ENCODE measurements at regions not wholly inside any gene's neighbourhood (a gene's known extent, or its start where the extent isn't known, plus 50 kb on each side); places are given as distances from the start of the nearest gene placed in this dataset.

- Histone ChIP-seq H3K79me2 (ENCODE audit: low read depth) (no peaks in the 10 kb centered on the region), H3F3A (ENCODE audit: insufficient read depth, low read depth) (peaks cover 25% of the 10 kb centered on the region), H3K4me3 (no peak overlapping the region), H3K36me3 (ENCODE audit: low read depth) (no peaks in the 10 kb centered on the region), H4K20me1 (ENCODE audit: insufficient read depth) (no peaks in the 10 kb centered on the region), H3K4me1 (replicated peaks; ENCODE audit: insufficient read depth) (peaks cover 39% of the 10 kb centered on the region), H3K27ac (no peak overlapping the region), H3K9me3 (ENCODE audit: insufficient read depth, low read depth) (peaks cover 5% of the 10 kb centered on the region; the same call in 1 of the 2 replicates), H2AFZ (no peak overlapping the region), H3K9me2 (ENCODE audit: insufficient read depth) (no peaks in the 10 kb centered on the region), H3K27me3 (ENCODE audit: insufficient read depth, low read depth) (no peaks in the 10 kb centered on the region), H3K4me2 (no peak overlapping the region)
- TF ChIP-seq CTCF (conservative IDR thresholded peaks at IDR 0.05) (no peak), EZH2 (IDR thresholded peaks at IDR 0.05; ENCODE audit: low read depth) (no peak)
- ChIA-PET POLR2A (ENCODE audit: unreplicated experiment) (no interaction called here), CTCF (no interaction called here)
- no TSS peak for BruUV-seq (replicated peaks)
- no peak for DNase-seq
- intact Hi-C loops (cut with micrococcal nuclease; ENCODE audit: unreplicated experiment), result no loop called here
Measured at GRCh38 chr4:13990596-13991589, 363.4 kb upstream of the BOD1L1 start.

- H3K4me1 ChIP-seq (replicated peaks; ENCODE audit: insufficient read depth), result peaks cover 39% of the 10 kb centered on the region
- peaks cover 5% of the 10 kb centered on the region; the same call in 1 of the 2 replicates for H3K9me3 ChIP-seq (ENCODE audit: insufficient read depth, low read depth)
- POLR2A ChIA-PET (ENCODE audit: unreplicated experiment), result no interaction called here
- H3K27me3 ChIP-seq (ENCODE audit: insufficient read depth, low read depth), result no peaks in the 10 kb centered on the region
- no peaks in the 10 kb centered on the region for H3K9me2 ChIP-seq (ENCODE audit: insufficient read depth)
- H3K27ac ChIP-seq, result no peak overlapping the region
- H3K79me2 ChIP-seq (ENCODE audit: low read depth), result no peaks in the 10 kb centered on the region
- H2AFZ ChIP-seq, result no peak overlapping the region
- intact Hi-C loops (cut with micrococcal nuclease; ENCODE audit: unreplicated experiment), result no loop called here
- BruUV-seq (replicated peaks), result no TSS peak
- no peaks in the 10 kb centered on the region for H3K36me3 ChIP-seq (ENCODE audit: low read depth)
- DNase-seq, result no peak
- no peak overlapping the region for H3K4me2 ChIP-seq
- CTCF ChIA-PET, result no interaction called here
- H4K20me1 ChIP-seq (ENCODE audit: insufficient read depth), result no peaks in the 10 kb centered on the region
- peaks cover 25% of the 10 kb centered on the region for H3F3A ChIP-seq (ENCODE audit: insufficient read depth, low read depth)
- TF ChIP-seq EZH2 (IDR thresholded peaks at IDR 0.05; ENCODE audit: low read depth) (no peak), CTCF (conservative IDR thresholded peaks at IDR 0.05) (no peak)
- no peak overlapping the region for H3K4me3 ChIP-seq
Measured at GRCh38 chr4:13992041-13992440, 364.5 kb upstream of the BOD1L1 start.

GRCh38 chr4:13992975-13993520 lies 365.5 kb upstream of the BOD1L1 start:
- no peaks in the 10 kb centered on the region for H3K9me2 ChIP-seq (ENCODE audit: insufficient read depth)

More at GRCh38 chr4:13992975-13993520, 365.5 kb upstream of the BOD1L1 start:
- Histone ChIP-seq H3K4me1 (replicated peaks; ENCODE audit: insufficient read depth) (peaks cover 33% of the 10 kb centered on the region), H3K79me2 (ENCODE audit: low read depth) (no peaks in the 10 kb centered on the region), H3K4me3 (no peak overlapping the region), H3K27me3 (ENCODE audit: insufficient read depth, low read depth) (no peaks in the 10 kb centered on the region), H3K4me2 (no peak overlapping the region), H3F3A (ENCODE audit: insufficient read depth, low read depth) (peaks cover 22% of the 10 kb centered on the region), H3K36me3 (ENCODE audit: low read depth) (no peaks in the 10 kb centered on the region), H2AFZ (no peak overlapping the region), H3K27ac (no peak overlapping the region), H4K20me1 (ENCODE audit: insufficient read depth) (no peaks in the 10 kb centered on the region), H3K9me3 (ENCODE audit: insufficient read depth, low read depth) (peaks cover under 1% of the 10 kb centered on the region; the same call in 1 of the 2 replicates)
- no peak for DNase-seq
- intact Hi-C loops (cut with micrococcal nuclease; ENCODE audit: unreplicated experiment), result no loop called here
- BruUV-seq (replicated peaks), result no TSS peak
- TF ChIP-seq EZH2 (IDR thresholded peaks at IDR 0.05; ENCODE audit: low read depth) (no peak), CTCF (conservative IDR thresholded peaks at IDR 0.05) (no peak)
- POLR2A ChIA-PET (ENCODE audit: unreplicated experiment), result no interaction called here
- CTCF ChIA-PET, result no interaction called here
